SK-N-SH (cell line): ENCODE measurements at regions not wholly inside any gene's neighbourhood (a gene's known extent, or its start where the extent isn't known, plus 50 kb on each side); places are given as distances from the start of the nearest gene placed in this dataset.

Experiments
- CTCF ChIA-PET: fragments of 300-600, 350-600 bp; formaldehyde crosslinking; extraction: SDS; loops from one replicate; lab custom pipeline; 2021; lab: Yijun Ruan, JAX
- POLR2A ChIA-PET: fragments of 350-600 bp; sonication (Branson Sonifier 250); formaldehyde crosslinking; extraction: SDS; loops from one replicate; lab custom pipeline; 2020; ENCODE audit warnings: antibody characterized with exemption, inconsistent platforms; lab: Yijun Ruan, JAX
- DNase-seq: peaks from one replicate; pipeline ENCODE4 v3.0.0; 2012
- H2AFZ ChIP-seq: fragments of 200-600 bp; sonication (generic); 2 replicates; pipeline ENCODE4 v1.8.1; 2016; ENCODE audit warnings: antibody characterized with exemption, mild to moderate bottlenecking, low read depth
- H3F3A ChIP-seq: fragments of 200-600 bp; sonication (generic); replicated peaks from 2 replicates; pipeline ENCODE3; 2016; ENCODE audit warnings: antibody characterized with exemption, mild to moderate bottlenecking; ENCODE audit not compliant: insufficient read depth
- H3K27ac ChIP-seq, 2 experiments: fragments of 200-500 bp in 1 of 2; fragments of 200-600 bp in 1 of 2; sonication (Bioruptor generic) in 1 of 2; sonication (generic), shearing (Covaris generic) in 1 of 2; 2 replicates each; pipeline versions ENCODE4 v1.5.1 to v1.6.1; 2014 to 2016; ENCODE audit warnings: low read depth in 2 of 2, inconsistent platforms in 1 of 2, low read length in 1 of 2, mild to moderate bottlenecking in 1 of 2, mixed read lengths in 1 of 2
- H3K27me3 ChIP-seq: fragments of 200-600 bp; sonication (generic), shearing (Covaris generic); 2 replicates; pipeline ENCODE4 v1.6.1; 2016; ENCODE audit warnings: mixed run types; ENCODE audit not compliant: insufficient read depth
- H3K36me3 ChIP-seq, 2 experiments: fragments of 200-500 bp in 1 of 2; fragments of 200-600 bp in 1 of 2; sonication (Bioruptor generic) in 1 of 2; sonication (generic) in 1 of 2; replicated peaks in 1 of 2; 2 replicates each; pipeline versions ENCODE3 to v1.5.1; 2014 to 2016; ENCODE audit warnings: low read length in 1 of 2, mild to moderate bottlenecking in 1 of 2; ENCODE audit not compliant: insufficient read depth in 2 of 2, control insufficient read depth in 1 of 2
- H3K4me1 ChIP-seq, 2 experiments: fragments of 200-500 bp in 1 of 2; fragments of 200-600 bp in 1 of 2; sonication (Bioruptor generic) in 1 of 2; sonication (generic), shearing (Covaris generic) in 1 of 2; 2 replicates each; pipeline versions ENCODE4 v1.5.1 to v1.6.1; 2014 to 2016; ENCODE audit warnings: low read depth in 1 of 2, low read length in 1 of 2, mixed run types in 1 of 2; ENCODE audit not compliant: insufficient read depth in 2 of 2, control insufficient read depth in 1 of 2
- H3K4me2 ChIP-seq: fragments of 200-600 bp; sonication (generic), shearing (Covaris generic); 2 replicates; pipeline ENCODE4 v1.6.1; 2017; ENCODE audit warnings: mixed run types
- H3K4me3 ChIP-seq, 2 experiments: fragments of 200-500 bp in 1 of 2; fragments of 200-600 bp in 1 of 2; sonication (Bioruptor generic) in 1 of 2; sonication (generic), shearing (Covaris generic) in 1 of 2; 2 replicates each; pipeline versions ENCODE4 v1.5.1 to v1.8.1; 2014 to 2016; ENCODE audit warnings: low read depth in 2 of 2, inconsistent platforms in 1 of 2, low read length in 1 of 2, mild to moderate bottlenecking in 1 of 2, mixed read lengths in 1 of 2, moderate library complexity in 1 of 2
- H3K79me2 ChIP-seq: fragments of 200-600 bp; sonication (generic); 2 replicates; pipeline ENCODE4 v1.8.1; 2017; ENCODE audit warnings: mild to moderate bottlenecking; ENCODE audit not compliant: insufficient read depth
- H3K9ac ChIP-seq: fragments of 200-600 bp; sonication (generic); 2 replicates; pipeline ENCODE4 v1.6.1; 2017; ENCODE audit warnings: mixed run types
- H3K9me2 ChIP-seq: fragments of 200-600 bp; sonication (generic); 2 replicates; pipeline ENCODE4 v1.6.1; 2017; ENCODE audit warnings: mixed run types
- H3K9me3 ChIP-seq: fragments of 200-600 bp; sonication (generic); 2 replicates; pipeline ENCODE4 v1.6.1; 2017; ENCODE audit warnings: mixed run types, mild to moderate bottlenecking, moderate library complexity
- H4K20me1 ChIP-seq: fragments of 200-600 bp; sonication (generic); 2 replicates; pipeline ENCODE4 v1.6.1; 2017; ENCODE audit warnings: mild to moderate bottlenecking, mixed run types; ENCODE audit not compliant: insufficient read depth
- ELF1 ChIP-seq: IDR thresholded peaks from 2 replicates; pipeline ENCODE4 v1.4.0; 2012
- EP300 ChIP-seq, 2 experiments: IDR thresholded peaks; 2 replicates each; pipeline versions ENCODE4 v1.4.0 to v1.6.1; 2012; ENCODE audit warnings: borderline replicate concordance in 1 of 2, low read depth in 1 of 2, low read length in 1 of 2
- EZH2phosphoT487 ChIP-seq: fragments of 200-600 bp; sonication (generic); IDR thresholded peaks from 2 replicates; pipeline ENCODE4 v1.6.1; 2017; ENCODE audit warnings: low read depth, mixed run types, mild to moderate bottlenecking, antibody characterized with exemption, moderate library complexity, borderline replicate concordance
- FOSL2 ChIP-seq: IDR thresholded peaks from 2 replicates; pipeline ENCODE4 v1.4.0; 2012; ENCODE audit warnings: low read depth, mild to moderate bottlenecking, moderate library complexity, borderline replicate concordance
- FOXJ3 ChIP-seq: sonication (generic); formaldehyde crosslinking; IDR thresholded peaks from 2 replicates; pipeline ENCODE4 v1.5.1; 2020; ENCODE audit warnings: mild to moderate bottlenecking, missing genetic modification reagents
- FOXM1 ChIP-seq: IDR thresholded peaks from 2 replicates; pipeline ENCODE4 v1.4.0; 2012; ENCODE audit warnings: low read depth, mild to moderate bottlenecking
- GABPA ChIP-seq: IDR thresholded peaks from 2 replicates; pipeline ENCODE4 v1.4.0; 2012; ENCODE audit warnings: low read depth, mild to moderate bottlenecking
- GATA2 ChIP-seq: sonication (generic); formaldehyde crosslinking; IDR thresholded peaks from 2 replicates; pipeline ENCODE4 v1.5.0; 2020; ENCODE audit warnings: mild to moderate bottlenecking, missing genetic modification reagents
- JUND ChIP-seq: IDR thresholded peaks from 2 replicates; pipeline ENCODE4 v1.4.0; 2012
- MEF2A ChIP-seq: IDR thresholded peaks from 2 replicates; pipeline ENCODE4 v1.4.0; 2012; ENCODE audit warnings: low read depth, borderline replicate concordance
- NFIC ChIP-seq: IDR thresholded peaks from 2 replicates; pipeline ENCODE4 v1.4.0; 2012; ENCODE audit warnings: borderline replicate concordance
- NRF1 ChIP-seq: IDR thresholded peaks from 2 replicates; pipeline ENCODE4 v1.6.1; 2012; ENCODE audit warnings: low read depth, mild to moderate bottlenecking, low read length
- POLR2AphosphoS5 ChIP-seq: IDR thresholded peaks from 2 replicates; pipeline ENCODE4 v1.6.1; 2012; ENCODE audit warnings: low read depth, low read length
- RAD21 ChIP-seq: IDR thresholded peaks from 2 replicates; pipeline ENCODE4 v1.6.1; 2012; ENCODE audit warnings: mild to moderate bottlenecking, low read length
- REST ChIP-seq: IDR thresholded peaks from 2 replicates; pipeline ENCODE4 v1.6.1; 2012; ENCODE audit warnings: mild to moderate bottlenecking, low read depth, low read length, moderate library complexity
- RFX5 ChIP-seq: IDR thresholded peaks from 2 replicates; pipeline ENCODE4 v1.6.1; 2012; ENCODE audit warnings: mild to moderate bottlenecking, improper control_type of control experiment, low read length
- RXRA ChIP-seq: IDR thresholded peaks from 2 replicates; pipeline ENCODE4 v1.4.0; 2012; ENCODE audit warnings: low read depth, mild to moderate bottlenecking, borderline replicate concordance
- TCF12 ChIP-seq: IDR thresholded peaks from 2 replicates; pipeline ENCODE4 v1.4.0; 2012
- TEAD4 ChIP-seq: IDR thresholded peaks from 2 replicates; pipeline ENCODE4 v1.4.0; 2012; ENCODE audit warnings: mild to moderate bottlenecking, borderline replicate concordance; ENCODE audit not compliant: insufficient read depth
- WGBS: methylation state at CpG from one replicate; pipeline ENCODE4 v1.1.6; 2017; ENCODE audit warnings: low lambda C conversion rate; 5-methylcytosine and 5-hydroxymethylcytosine counted together
- TF ChIP-seq, protein P1 (sequence below): IDR thresholded peaks from 2 replicates; pipeline ENCODE4 v1.4.0; 2012; ENCODE audit warnings: low read depth, borderline replicate concordance
- TF ChIP-seq, protein P2 (sequence below): IDR thresholded peaks from 2 replicates; pipeline ENCODE4 v1.4.0; 2012; ENCODE audit warnings: low read depth
- TF ChIP-seq, protein P3 (sequence below): IDR thresholded peaks from 2 replicates; pipeline ENCODE4; 2012

GRCh38 chr17:13346996-13347762 lies 254.6 kb downstream of the HS3ST3A1 start:
- Histone ChIP-seq H3K27me3 (no peaks in the 10 kb centered on the region), H3K4me1 (peaks cover 8 to 27% of the 10 kb centered on the region in 2 experiments; a peak in 3 of 4 replicates), H3K36me3 (no peaks in the 10 kb centered on the region), H2AFZ (peak overlapping the region; percentile 33; the same call in 1 of the 2 replicates), H3F3A (peaks cover 69% of the 10 kb centered on the region), H3K4me3 (no peak overlapping the region), H3K9me2 (no peaks in the 10 kb centered on the region), H3K4me2 (peak overlapping the region; percentile 67), H3K79me2 (no peaks in the 10 kb centered on the region), H3K27ac (peak overlapping the region in 1 of 2 experiments; percentile 100; a peak in 2 of 4 replicates), H4K20me1 (no peaks in the 10 kb centered on the region), H3K9me3 (no peaks in the 10 kb centered on the region), H3K9ac (peak overlapping the region; percentile 81)
- DNase-seq = no peak
- CTCF ChIA-PET = interaction anchor here (2.8 kb wide), 1 partner anchor 10 kb away, joined by 10 read pairs; no protein-coding TSS in a partner anchor
- POLR2A ChIA-PET = no interaction called here
- TF ChIP-seq FOXJ3 (CRISPR knock-in tag) = no peak
- peak; percentile 62 for TF ChIP-seq RXRA
- no peak for TF ChIP-seq RAD21
- no peak for TF ChIP-seq GATA2 (CRISPR knock-in tag)
- TF ChIP-seq GABPA = 0 out of 2 replicates have a peak, but pooled peaks have one; percentile 5
- TF ChIP-seq, protein P1, sequence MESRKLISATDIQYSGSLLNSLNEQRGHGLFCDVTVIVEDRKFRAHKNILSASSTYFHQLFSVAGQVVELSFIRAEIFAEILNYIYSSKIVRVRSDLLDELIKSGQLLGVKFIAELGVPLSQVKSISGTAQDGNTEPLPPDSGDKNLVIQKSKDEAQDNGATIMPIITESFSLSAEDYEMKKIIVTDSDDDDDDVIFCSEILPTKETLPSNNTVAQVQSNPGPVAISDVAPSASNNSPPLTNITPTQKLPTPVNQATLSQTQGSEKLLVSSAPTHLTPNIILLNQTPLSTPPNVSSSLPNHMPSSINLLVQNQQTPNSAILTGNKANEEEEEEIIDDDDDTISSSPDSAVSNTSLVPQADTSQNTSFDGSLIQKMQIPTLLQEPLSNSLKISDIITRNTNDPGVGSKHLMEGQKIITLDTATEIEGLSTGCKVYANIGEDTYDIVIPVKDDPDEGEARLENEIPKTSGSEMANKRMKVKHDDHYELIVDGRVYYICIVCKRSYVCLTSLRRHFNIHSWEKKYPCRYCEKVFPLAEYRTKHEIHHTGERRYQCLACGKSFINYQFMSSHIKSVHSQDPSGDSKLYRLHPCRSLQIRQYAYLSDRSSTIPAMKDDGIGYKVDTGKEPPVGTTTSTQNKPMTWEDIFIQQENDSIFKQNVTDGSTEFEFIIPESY = no peak
- no peak for TF ChIP-seq EZH2phosphoT487
- TF ChIP-seq ELF1 = peak; percentile 38; the same call in 1 of the 2 replicates
- TF ChIP-seq, protein P2, sequence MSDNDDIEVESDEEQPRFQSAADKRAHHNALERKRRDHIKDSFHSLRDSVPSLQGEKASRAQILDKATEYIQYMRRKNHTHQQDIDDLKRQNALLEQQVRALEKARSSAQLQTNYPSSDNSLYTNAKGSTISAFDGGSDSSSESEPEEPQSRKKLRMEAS = peak; percentile 82
- peak in 1 of 2 experiments; percentile 94; a peak in 2 of 4 replicates for TF ChIP-seq EP300 (IDR thresholded peaks at IDR 0.05; ENCODE audit: borderline replicate concordance in 1 of 2, low read depth in 1 of 2, low read length in 1 of 2)
- no peak for TF ChIP-seq POLR2AphosphoS5
- peak; percentile 97 for TF ChIP-seq FOSL2
- peak; percentile 58 for TF ChIP-seq NFIC
- TF ChIP-seq MEF2A = 0 out of 2 replicates have a peak, but pooled peaks have one; percentile 29
- TF ChIP-seq RFX5 = no peak
- peak; percentile 95 for TF ChIP-seq JUND
- TF ChIP-seq TEAD4 = peak; percentile 83
- no peak for TF ChIP-seq NRF1
- peak; percentile 91 for TF ChIP-seq FOXM1
- TF ChIP-seq TCF12 = peak; percentile 83
- 0 out of 2 replicates have a peak, but pooled peaks have one; percentile 24 for TF ChIP-seq REST
- TF ChIP-seq, protein P3, sequence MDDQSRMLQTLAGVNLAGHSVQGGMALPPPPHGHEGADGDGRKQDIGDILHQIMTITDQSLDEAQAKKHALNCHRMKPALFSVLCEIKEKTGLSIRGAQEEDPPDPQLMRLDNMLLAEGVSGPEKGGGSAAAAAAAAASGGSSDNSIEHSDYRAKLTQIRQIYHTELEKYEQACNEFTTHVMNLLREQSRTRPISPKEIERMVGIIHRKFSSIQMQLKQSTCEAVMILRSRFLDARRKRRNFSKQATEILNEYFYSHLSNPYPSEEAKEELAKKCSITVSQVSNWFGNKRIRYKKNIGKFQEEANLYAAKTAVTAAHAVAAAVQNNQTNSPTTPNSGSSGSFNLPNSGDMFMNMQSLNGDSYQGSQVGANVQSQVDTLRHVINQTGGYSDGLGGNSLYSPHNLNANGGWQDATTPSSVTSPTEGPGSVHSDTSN = peak; percentile 81
- 19% methylated on average over 10 of the region's 10 CpGs for WGBS
